ENCODE measurements at regions not wholly inside any gene's neighbourhood (a gene's known extent, or its start where the extent isn't known, plus 50 kb on each side); places are given as distances from the start of the nearest gene placed in this dataset.

DNA sequence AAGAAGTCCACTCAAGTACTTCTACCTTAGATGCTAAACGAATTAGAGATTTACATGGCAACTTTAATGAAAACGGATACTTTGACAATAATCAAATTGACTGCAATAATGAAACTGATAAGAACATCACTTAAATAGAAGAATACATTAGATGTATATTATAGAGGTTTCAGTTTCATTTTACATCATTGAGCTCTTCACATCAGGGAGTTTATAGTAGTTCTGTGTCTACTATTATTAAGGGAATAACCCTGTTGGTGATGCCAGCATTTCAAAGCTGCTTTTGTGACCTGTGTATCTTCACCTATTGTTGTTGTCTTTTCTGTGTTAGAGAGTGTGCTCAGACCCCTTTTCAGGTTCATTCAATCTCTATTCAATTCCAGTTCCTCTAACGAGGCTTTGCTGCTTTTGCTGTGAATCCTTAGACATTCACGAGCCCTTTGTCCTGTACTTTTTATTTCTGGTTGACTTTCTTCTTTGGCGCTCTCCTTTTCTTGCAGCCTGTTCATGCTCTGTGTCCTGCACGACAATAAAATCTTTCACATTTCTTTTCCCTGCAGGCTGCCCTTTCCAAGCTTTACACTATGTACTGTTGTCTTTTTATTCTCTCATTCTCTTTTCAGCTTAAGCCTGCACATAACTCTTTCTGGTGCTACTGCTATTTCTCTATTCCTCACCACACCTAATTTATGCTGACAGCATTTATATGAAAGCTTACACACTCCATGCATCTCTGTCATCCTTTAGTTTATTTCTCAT lies 232.1 kb downstream of the CPE start:
- TF ChIP-seq, protein P1, sequence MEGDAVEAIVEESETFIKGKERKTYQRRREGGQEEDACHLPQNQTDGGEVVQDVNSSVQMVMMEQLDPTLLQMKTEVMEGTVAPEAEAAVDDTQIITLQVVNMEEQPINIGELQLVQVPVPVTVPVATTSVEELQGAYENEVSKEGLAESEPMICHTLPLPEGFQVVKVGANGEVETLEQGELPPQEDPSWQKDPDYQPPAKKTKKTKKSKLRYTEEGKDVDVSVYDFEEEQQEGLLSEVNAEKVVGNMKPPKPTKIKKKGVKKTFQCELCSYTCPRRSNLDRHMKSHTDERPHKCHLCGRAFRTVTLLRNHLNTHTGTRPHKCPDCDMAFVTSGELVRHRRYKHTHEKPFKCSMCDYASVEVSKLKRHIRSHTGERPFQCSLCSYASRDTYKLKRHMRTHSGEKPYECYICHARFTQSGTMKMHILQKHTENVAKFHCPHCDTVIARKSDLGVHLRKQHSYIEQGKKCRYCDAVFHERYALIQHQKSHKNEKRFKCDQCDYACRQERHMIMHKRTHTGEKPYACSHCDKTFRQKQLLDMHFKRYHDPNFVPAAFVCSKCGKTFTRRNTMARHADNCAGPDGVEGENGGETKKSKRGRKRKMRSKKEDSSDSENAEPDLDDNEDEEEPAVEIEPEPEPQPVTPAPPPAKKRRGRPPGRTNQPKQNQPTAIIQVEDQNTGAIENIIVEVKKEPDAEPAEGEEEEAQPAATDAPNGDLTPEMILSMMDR (IDR thresholded peaks at IDR 0.05; ENCODE audit: control insufficient read depth, insufficient read depth, low read depth, low read length, missing control alignments), result no peak
- H3K4me3 ChIP-seq (ENCODE audit: control insufficient read depth, low read depth, low read length), result no peak overlapping the region
- no peak for DNase-seq (ENCODE audit: low read depth)

DNA sequence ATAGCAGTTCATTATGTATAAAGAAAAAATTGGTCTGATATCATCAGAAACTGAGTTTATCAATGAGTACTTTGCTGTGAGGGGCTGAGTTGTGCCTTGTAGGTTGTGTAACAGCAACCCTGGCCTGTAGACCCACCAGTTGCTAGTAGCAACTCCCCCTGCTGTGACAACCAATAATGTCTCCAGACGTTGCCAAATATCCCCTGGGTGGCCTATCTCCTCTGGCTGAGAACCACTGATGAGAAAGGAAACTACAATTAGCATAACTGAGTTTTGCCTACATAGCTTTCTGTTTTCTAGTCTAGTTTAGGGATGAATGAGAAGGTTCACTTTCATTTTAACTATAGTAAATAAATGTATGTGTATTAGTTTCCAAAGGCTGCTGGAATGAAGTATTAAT lies 234.1 kb downstream of the CPE start:
- no peak for DNase-seq (ENCODE audit: low read depth)
- TF ChIP-seq, protein P1 (IDR thresholded peaks at IDR 0.05; ENCODE audit: control insufficient read depth, insufficient read depth, low read depth, low read length, missing control alignments), result no peak
- H3K4me3 ChIP-seq (ENCODE audit: control insufficient read depth, low read depth, low read length), result no peak overlapping the region

DNA sequence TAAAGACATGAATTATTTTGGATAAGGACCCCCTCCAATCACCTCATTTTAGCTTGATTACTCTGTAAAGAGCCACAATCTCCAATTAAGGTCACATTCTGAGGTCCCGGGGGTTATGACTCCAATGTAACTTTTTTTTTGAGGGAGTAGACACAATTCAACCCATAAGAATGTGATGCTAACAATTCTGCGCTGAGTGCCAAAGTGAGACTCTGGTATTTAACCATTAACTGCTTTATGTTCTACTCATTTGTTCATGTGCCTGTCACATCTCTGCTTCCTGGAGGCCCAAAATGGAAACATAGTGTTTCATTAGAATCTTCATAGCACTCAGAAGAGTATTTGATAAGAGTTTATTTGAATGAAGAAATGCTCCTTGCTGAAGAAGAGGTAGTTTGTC lies 234.8 kb downstream of the CPE start:
- DNase-seq (ENCODE audit: low read depth), result no peak
- H3K4me3 ChIP-seq (ENCODE audit: control insufficient read depth, low read depth, low read length), result no peak overlapping the region
- TF ChIP-seq, protein P1 (IDR thresholded peaks at IDR 0.05; ENCODE audit: control insufficient read depth, insufficient read depth, low read depth, low read length, missing control alignments), result no peak

DNA sequence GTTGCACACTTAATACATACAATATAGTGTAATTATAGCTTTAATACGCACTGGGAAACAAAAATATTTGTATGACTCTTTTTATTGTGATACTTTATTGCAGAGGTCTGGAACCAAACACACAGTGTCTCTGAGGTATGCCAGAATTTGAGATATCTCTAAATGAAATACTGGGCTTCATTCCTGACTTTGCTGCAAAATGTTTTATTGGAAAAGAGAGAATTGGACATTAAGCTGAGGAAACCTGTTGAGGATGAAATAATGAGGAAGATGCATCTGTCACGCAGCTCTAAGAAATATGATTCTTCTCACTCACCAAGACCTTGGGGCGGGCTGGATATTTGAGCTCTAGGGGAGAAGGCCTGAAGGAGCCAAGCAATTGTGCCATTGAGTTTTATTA lies 242.1 kb downstream of the CPE start:
- no peak overlapping the region for H3K4me3 ChIP-seq (ENCODE audit: control insufficient read depth, low read depth, low read length)
- DNase-seq (ENCODE audit: low read depth), result no peak
- TF ChIP-seq, protein P1 (IDR thresholded peaks at IDR 0.05; ENCODE audit: control insufficient read depth, insufficient read depth, low read depth, low read length, missing control alignments), result no peak

DNA sequence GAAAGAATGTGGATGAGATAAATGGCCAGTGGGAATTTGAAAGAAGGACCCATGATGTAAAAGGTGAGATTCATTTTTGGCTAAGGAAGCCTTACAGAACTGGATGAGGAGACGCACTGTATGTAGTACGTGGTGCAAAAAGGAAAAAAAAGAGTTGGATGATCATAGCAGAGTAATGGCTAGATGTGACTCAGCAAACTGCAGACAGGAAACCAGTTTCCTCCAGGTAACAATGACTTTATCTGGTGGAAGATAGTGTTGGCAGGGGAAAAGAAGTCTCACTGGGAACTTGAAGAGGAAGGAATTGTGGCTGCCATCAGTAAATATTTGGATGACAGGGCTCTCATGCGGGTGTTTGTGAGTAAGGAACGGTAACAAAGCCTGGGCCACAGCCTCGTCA lies 243.2 kb downstream of the CPE start:
- no peak overlapping the region for H3K4me3 ChIP-seq (ENCODE audit: control insufficient read depth, low read depth, low read length)
- TF ChIP-seq, protein P1 (IDR thresholded peaks at IDR 0.05; ENCODE audit: control insufficient read depth, insufficient read depth, low read depth, low read length, missing control alignments), result no peak
- DNase-seq (ENCODE audit: low read depth), result no peak

DNA sequence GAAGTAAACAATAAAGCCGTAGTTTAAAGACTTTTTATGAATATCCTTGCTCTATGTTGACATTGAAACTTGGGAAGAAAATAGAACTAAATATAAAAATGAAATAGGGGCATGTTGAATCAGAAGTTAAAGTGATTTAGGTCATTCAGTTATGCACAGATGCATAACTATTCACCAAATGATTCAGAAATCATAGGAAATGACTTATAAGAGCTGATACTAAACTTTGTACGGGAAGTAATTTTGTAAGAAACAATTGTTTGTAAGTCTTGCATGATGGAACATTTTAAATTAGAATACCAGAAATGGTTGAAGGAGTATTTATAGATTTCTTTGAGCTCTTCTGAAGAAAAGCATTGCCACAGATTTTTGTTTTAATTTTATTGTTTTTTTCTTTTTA lies 246.5 kb downstream of the CPE start:
- TF ChIP-seq, protein P1 (IDR thresholded peaks at IDR 0.05; ENCODE audit: control insufficient read depth, insufficient read depth, low read depth, low read length, missing control alignments), result no peak
- no peak overlapping the region for H3K4me3 ChIP-seq (ENCODE audit: control insufficient read depth, low read depth, low read length)
- DNase-seq (ENCODE audit: low read depth), result no peak
